HG02798 (cell line): ENCODE measurements at regions not wholly inside any gene's neighbourhood (a gene's known extent, or its start where the extent isn't known, plus 50 kb on each side); places are given as distances from the start of the nearest gene placed in this dataset.
"Not testable (repeated sequence)": the region's sequence is repeated elsewhere in the genome, so short reads cannot be mapped to it uniquely, and the experiment has no call there.

Experiments used
- ATAC-seq: cut with Tn5 transposase; IDR thresholded peaks from one replicate; pipeline ENCODE4 v1.9.1; 2021; ENCODE audit warnings: mild to moderate bottlenecking; ENCODE audit not compliant: unreplicated experiment, poor library complexity

DNA sequence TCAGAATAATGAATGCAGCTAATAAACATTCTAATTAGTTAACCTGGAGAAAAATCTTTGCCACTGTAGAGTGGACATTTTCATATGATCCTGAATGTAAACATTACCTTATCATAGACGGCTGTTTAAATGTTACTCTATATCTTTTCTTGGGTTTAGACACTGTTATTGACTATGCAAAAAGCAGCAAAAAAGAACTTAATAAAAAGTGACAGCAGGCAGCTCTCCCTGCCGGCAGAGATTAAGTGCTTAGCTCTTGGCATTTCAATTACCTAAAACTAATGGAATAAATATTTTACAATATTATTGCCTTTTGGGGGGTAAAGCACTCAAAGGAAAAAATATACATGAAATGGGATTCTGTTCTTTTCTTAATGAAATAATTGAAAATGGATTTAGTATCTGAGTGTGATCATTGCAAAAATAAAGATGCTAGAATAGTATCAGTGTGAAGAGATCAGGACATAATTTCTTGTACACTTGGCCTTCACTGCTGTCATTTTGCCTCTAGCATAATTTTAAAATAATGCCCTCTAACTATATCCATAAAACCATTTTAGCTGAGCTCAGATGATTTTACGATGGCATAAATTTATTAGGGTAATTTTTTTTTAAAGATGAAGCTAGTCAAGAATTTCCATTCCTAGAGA is 203.4 kb upstream of the DPP10 start:
- no peak for ATAC-seq

DNA sequence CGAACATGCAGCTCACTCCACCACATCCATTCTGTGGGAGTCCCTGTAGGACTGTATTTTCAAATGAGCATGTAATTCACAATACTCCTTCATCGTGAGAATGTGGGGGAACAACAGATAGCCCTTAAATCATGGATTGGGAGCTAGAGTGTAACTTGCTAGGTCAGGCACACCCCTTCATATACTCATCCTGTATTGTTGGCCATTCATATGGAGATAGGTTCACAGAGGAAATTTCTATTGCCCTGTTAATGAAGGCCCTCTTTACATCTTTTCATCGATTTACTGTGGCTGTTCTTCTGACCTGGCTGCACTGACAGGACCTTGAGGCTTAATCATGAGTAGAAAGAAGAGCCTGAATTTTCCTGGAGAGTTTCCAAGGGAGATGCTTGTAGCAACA is 193.8 kb upstream of the DPP10 start:
- ATAC-seq = no peak

DNA sequence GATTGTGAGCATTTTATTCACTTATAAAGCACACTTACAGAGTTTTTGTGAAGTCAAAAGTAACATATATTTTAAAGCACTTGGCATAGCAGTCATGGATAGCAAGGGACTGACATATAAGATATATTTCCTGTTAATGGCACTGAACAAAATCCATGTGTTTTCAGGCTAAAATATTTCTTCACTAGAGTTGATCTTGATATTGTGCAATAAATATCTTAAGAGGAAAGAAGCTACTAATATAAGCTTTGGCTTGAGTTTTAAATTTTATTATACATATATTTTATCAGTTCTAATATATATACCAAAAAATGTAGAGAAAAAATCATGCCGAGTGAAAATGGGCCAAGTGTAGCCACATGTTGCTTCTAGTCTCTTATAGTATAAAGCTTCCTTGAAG is 189.7 kb upstream of the DPP10 start:
- ATAC-seq = no peak

DNA sequence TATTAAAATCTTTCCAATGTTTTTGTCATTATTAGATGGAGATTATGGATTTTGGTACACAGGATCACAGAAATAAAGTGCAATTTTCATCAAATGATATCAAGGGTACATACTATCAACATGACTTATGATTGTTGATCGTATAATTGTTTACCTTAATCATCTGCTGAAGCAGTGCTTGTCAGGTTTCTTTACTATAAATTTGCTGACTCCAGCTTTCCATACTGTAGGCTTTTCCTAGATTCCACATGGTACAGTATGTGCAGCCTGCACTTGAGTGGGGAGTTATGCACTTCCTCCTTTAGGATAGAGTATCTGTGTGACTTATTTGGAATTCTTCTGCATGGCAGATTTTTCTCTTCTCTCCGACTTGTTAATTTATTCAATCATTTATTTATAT is 187.6 kb upstream of the DPP10 start:
- no peak for ATAC-seq

DNA sequence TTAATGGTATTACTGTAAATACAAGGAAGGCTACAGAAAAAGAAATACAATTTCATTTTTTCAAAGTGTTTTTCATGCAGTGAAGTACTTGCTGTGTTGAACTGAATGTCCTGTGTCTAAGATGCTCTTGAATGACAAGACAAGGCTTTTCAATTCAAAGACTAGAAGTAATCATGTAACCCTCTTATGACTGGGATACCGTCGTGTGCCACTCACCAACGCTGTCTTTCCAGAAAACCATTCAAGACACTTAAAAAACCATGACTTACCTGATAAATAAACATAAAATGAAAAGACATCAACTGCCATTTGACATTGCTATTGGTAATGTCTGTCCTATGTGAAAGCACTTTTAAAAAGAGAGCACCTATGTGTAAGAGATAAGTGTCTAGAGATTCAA is 183.1 kb upstream of the DPP10 start:
- ATAC-seq = no peak

DNA sequence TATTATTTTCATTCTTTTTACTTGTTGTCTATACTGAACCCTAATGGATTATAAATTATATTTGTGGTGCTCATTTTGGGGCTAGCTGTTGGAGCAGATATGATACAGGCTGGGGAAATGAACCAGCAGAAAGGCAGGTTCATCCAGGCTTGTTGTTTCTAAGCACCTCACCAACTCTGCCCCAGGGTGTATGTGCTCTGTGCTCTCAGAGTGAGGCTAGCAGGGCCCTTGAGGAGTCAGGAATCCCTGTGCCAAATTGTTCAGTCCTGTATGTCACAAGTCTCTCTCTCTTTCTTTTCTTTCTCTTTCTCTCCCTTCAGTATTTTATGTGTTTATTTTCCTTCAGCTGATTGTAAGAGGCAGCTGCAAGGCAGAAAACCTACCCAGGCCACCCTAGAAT is 181.1 kb upstream of the DPP10 start:
- no peak for ATAC-seq

DNA sequence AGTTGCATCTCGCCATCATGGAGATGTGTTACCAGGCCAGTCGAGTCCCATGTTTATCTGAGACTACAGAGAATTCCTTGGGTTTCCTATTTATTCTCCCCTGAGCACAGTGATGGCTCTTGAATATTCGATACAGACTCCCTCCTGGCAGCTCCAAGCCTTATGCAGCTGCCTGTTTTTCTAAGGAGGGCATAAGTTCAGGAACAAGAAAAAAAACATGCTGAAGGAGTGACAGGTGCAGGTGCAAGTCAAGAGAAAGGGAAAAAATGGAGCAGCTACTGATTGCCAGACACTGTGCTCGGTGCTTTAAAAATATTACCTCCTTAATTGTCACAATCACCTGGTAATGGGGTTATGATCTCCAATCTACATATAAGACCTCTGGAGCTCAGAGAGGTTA is 177.2 kb upstream of the DPP10 start:
- ATAC-seq = no peak

DNA sequence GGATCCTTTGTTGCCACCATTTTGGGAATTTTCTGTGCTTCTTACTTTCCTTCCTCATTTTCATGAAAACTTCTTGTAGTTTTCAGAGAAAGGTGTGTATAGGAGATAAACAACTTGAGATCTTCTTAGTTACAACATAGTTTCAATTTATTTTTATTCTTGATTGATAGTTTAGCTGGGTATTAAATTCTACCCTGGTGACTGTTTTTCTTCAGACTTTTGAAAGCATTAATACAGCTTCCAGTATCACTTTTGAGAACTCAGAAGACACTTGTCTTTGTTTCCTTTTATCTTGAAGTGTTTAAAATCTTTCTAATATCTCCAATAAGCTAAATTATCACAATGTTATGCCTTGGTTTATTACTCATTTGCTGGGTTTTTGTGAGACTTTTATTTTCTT is 167.5 kb upstream of the DPP10 start:
- ATAC-seq = no peak

DNA sequence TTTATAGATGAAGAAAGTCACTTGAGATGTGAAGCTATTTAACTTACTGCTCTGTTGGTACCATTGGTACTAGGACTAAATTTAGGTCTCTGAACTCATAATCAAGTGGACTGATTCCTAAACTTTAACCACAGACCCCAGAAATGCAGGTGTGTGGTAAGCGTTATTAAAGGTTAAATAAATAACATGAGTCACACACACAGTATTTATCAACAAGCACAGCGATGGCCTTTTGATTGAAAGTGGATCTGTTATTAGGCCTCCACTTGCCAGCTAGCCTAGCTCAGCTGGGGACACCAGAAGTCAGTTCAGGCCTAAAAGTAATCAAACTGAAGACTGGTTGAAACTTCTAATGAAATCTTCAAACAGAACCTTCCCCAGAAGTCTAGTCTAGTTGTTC is 161.3 kb upstream of the DPP10 start:
- ATAC-seq = no peak

DNA sequence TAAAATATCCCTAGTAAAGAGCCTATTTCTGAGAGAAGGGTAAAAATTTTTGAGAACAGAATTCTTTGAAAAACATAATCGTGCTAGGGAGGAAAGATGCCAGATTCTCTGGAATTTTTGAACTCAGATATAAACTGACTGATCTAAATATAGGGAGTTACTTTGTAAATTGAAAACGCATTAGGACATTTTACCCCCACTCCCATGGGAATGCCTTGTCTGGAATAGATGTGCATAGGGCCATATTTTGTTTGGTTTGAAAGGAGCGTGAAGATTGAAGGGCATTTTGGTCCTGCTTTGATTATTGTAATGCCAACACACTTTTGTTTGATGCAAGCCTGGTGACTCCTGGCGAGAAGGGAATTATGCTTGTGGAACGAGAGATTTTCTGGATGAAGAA is 158.7 kb upstream of the DPP10 start:
- no peak for ATAC-seq

DNA sequence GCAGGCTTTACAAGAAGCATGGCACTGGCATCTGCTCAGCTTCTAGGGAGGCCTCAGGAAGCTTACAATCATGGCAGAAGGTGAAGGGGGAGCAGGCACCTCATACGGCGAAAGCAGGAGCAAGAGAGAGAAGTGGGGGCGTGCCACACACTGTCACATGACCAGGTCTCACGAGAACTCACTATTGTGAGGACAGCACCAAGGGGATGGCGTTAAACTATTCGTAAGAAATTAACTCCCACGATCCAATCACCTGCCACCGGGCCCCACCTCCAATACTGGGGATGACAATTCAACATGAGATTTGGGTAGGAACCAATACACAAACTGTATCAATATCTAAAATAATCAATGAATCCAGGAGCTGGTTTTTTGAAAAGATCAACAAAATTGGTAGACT is 156.0 kb upstream of the DPP10 start:
- no peak for ATAC-seq

DNA sequence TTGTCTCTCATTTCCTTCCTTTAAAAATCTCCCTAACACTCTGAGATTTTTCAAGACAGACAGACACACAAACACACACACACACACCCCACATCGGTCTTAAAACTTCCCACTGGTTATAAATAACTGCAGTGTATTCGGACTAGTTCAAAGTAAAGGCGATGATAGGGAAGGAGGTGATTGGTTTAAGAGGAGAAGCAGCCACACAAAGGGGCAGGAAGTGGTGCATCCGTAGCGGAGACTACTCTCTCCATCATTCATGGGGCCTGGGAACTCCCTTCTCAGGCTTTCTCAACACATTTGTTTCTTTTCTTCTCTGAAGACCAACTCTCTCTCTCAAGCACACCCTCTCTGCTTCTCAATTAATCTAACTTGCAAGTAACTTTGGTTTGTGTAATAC is 149.1 kb upstream of the DPP10 start:
- no peak for ATAC-seq

DNA sequence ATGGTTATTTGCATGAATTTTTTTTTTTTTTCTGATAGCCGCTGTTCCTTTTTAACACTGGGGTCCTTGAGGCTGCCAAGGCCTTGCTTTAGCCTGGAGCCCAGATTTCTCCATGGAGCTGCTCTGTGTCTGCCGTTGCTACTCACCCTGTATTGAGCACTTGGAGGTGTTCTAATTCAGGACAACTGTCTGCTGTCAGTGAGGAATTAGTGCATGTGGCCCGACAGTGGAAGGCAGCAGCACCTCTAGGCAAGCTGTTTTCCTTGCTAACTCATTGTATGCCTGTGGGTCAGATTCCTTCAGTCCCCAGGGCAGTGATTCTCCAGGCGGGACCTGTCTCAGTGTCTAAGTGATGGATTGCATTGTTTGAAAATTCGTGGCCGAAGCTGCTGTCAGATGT is 147.7 kb upstream of the DPP10 start:
- no peak for ATAC-seq

DNA sequence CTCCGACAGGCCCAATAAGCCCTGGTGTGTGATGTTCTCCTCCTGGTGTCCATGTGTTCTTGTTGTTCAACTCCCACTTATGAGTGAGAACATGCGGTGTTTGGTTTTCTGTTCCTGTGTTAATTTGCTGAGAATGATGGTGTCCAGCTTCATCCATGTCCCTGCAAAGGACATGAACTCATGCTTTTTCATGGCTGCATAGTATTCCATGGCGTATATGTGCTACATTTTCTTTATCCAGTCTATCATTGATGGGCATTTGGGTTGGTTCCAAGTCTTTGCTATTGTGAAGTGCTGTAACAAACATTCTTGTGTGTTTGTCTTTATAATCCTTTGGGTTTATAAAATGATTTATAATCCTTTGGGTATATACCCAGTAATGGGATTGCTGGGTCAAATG is 142.1 kb upstream of the DPP10 start:
- ATAC-seq = not testable (repeated sequence)

DNA sequence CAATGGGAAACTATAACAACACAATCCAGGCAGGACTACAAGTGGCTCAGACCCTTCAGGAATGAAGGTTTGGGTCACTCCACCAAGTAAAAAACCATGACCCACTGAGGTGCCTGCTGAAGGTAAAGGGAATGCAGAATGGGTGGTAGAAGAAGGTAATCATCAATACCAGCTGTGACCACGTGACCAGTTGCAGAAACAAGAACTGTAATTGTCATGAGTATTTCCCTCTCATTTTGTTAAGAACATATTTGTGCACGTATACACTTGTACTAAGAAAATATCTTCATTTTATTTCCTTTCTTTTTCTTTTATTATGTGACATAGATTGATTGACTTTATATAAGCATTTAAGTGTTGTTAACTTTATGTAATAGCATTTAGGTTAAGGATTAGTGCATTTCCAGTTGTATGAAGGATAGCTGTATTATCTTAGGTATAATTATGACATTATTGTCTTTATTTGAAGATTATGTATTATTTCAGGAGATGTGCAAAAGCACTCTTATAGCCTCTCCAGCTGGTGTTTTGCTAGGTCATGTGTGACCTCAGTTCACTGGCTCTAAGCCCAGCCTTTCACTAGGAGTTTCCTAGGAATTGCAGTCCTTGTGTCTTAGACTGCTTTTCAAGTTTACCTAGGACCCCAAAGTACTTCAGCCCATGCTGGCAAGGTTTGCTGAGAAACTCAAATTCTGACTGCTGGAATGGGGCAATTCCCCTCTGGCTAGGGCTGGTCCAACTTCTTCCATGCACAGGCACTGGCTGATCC is 125.7 kb upstream of the DPP10 start:
- ATAC-seq = no peak

DNA sequence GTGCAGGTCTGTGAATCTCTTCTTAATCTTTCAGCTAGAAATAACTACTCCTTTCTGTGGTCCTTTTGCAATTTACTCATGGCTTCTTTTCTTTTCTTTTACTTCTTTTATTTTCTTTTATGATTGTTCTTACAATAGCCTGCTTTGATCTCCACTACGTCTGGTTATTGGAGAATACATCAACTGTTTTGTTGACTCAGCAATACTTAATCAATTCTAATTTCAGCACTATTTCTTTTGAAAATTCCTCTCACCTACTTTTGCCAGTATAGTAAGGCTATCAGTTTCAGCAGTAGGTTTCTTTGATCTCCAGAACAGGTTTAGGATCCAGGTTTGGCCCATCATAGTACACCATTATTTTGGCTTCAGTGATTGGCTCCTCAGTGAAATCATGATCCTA is 111.8 kb upstream of the DPP10 start:
- no peak for ATAC-seq

DNA sequence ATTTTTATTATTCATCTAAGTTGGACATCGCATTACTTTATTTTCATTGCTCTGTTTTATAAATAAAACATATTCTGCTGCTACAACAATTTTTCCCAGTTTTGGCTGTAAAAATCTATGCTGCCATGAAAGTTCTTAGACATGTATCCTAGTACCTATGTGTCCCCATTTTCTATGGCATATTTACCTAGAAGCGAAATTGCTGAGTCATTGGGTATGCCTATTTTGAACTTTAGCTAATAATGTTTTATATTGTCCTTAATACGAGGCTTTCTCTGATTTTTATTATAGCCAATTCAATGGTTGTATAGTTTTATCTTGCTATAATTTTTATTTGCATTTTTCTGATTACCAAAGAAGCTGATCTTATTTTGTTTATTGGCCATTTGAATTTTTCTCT is 110.5 kb upstream of the DPP10 start:
- ATAC-seq = no peak

DNA sequence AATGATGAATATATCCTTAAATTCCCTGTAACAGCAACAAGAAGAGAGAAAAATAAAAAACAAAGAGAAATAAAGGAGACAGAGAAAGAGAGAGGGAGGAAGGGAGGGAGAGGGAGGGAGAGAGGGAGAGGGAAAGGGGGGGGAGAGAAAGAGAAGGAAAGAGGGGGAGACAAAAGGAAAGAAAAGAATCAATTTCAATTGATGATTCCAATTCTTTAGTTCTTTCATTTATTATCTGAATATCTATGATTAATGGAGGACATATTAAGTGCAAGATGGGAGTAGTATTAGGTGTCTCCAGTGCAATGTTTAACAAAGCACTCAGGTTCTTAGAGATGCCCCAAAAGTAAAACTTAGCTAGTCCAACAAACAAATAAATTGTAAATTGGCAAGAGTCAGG is 97.2 kb upstream of the DPP10 start:
- ATAC-seq = no peak

DNA sequence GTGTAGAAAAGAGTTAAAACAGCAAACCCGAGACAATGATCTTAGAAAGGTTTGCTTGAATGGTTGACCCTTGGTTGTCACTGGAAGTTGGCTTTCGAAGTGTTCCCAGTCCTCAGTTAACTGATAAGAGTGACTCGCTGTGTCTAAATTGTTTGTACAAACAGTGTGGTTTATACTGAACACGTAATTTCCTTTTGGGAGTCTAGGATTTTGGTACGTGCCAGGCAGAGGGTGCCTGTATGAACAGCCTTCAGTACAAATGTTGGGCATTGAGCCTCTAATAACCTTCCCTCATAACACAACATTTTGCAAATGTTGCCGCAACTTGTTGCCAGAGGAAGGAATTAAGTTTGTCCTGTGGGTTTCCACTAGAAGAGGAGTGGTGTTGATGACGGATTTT is 95.8 kb upstream of the DPP10 start:
- no peak for ATAC-seq

DNA sequence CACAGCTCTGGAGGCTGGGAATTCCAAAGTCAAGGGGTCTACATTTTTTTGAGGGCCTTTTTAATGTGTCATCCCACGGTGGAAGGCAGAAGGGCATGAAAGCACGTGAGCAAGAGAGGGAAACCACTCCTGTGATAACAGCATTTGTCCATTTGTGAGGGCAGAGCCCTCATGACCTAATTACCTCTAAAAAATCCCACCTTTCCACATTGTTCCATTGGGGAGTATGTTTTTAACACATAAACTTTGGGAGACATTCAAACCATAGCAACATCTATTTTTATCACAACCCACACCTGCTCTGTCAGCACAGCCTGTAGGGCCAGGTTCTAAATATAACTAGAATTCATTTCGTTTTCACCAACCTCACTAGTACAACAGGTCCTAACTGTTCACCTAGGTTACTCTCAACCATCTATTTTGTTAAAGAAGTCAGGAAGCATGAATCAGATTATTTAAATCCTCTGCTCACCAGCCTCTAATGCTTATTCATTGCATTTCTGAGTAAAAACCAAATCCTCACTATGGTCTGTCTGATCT is 92.2 kb upstream of the DPP10 start:
- no peak for ATAC-seq

DNA sequence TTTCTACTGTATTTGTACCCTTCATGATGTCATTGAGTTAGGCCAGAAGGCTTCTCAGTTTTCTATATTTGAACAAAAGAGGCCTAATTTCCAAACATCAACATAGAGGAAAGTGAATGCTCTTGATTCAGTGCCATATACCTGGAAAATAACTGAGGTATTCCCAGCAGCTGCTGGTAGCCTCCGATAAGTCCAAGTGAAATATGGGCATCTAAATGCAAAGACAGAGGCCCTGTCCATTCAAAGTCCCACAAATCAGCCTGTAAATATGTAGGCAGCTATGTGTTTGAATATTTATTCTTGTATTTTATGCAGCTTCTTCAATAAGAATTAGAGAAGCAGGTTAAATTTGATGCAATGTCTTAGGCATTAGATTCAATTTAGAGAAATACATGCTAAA is 89.5 kb upstream of the DPP10 start:
- ATAC-seq = no peak

DNA sequence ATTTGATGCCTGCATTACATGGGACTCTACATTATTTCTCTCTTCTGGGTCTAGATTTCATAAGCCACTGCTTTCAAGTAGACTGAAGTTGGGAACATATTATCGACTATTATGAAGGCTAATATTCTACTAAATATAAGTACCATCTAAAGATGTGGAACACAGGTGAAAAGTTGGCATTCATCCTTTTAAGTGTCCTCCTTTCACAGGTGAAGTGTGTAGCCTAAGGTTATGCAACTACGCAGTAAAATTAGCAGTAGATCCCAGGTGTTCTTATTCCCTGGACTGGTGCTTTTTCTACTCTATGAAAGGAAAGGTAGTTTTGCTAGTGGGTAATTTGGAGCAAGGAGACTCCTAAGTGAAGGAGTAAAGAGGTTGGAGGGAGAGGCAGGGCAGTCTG is 88.2 kb upstream of the DPP10 start:
- ATAC-seq = no peak
